ENCODE measurements at regions not wholly inside any gene's neighbourhood (a gene's known extent, or its start where the extent isn't known, plus 50 kb on each side); places are given as distances from the start of the nearest gene placed in this dataset.

- TF ChIP-seq CTCF (IDR thresholded peaks at IDR 0.05) (no peak), POLR2A (IDR thresholded peaks at IDR 0.05) (no peak)
These were observed 112.0 kb downstream of the PRLHR start for GRCh38 chr10:118483496-118483895.

All from adrenal gland (tissue), 5 donors.